ENCODE measurements at regions not wholly inside any gene's neighbourhood (a gene's known extent, or its start where the extent isn't known, plus 50 kb on each side); places are given as distances from the start of the nearest gene placed in this dataset.

- no CpG with 5 or more reads among the region's 2 CpGs for WGBS (ENCODE audit: insufficient coverage)
- Histone ChIP-seq H3K4me1 (ENCODE audit: control extremely low read depth in 1 of 4, control insufficient read depth in 4 of 4, insufficient read depth in 4 of 4, low read length in 3 of 4) (no peaks in the 10 kb centered on the region), H3K9me3 (ENCODE audit: control extremely low read depth in 1 of 5, control insufficient read depth in 4 of 5, insufficient read depth in 2 of 5, low read depth in 1 of 5, low read length in 4 of 5) (peaks cover 2 to 12% (median 3%) of the 10 kb centered on the region in 5 experiments), H3K27me3 (replicated peaks in 2 of 5; ENCODE audit: control insufficient read depth in 4 of 5, insufficient read depth in 5 of 5, low read length in 4 of 5) (no peaks in the 10 kb centered on the region), H3K36me3 (ENCODE audit: control insufficient read depth in 4 of 4, insufficient read depth in 4 of 4, low read length in 3 of 4) (no peaks in the 10 kb centered on the region), H3K27ac (ENCODE audit: insufficient read depth in 1 of 2, low read depth in 1 of 2, low read length in 2 of 2, poor library complexity in 1 of 2, severe bottlenecking in 2 of 2) (no peak overlapping the region), H3K4me3 (ENCODE audit: control insufficient read depth in 1 of 7, extremely low read depth in 1 of 7, insufficient read depth in 4 of 7, low read depth in 2 of 7, low read length in 6 of 7) (no peak overlapping the region)
- ChIA-PET POLR2A (no interaction called here), CTCF (no interaction called here)
- DNase-seq: no peak
Observed at GRCh38 chr2:32887125-32887524, 59.6 kb upstream of the LTBP1 start.

DNA sequence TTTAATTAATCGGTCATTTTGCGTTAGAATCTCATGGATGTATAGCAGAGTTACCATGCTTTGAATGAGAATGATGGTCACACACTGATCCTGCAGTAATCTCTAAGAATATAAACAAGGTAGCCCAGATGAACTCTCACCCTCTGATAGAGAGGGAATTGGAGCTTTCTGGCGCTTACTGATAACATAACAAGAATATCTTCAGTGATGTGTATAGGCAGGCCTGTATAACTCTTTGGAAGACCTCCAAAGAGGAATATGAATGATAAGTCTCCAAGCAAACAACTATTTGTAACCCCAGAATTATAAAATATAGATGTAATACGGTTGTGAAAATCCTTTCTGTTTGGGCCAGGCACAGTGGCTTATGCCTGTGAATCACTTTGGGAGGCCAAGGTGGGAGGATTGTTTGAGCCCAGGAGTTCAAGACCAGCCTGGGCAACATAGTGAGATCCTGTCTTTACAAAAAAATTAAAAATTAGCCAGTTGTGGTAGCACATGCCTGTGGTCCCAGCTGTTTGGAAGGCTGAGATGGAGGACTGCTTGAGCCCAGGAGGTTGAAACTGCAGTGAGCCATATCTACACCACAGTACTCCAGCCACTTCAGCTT, 52.5 kb upstream of the LTBP1 start:
- no peak for DNase-seq
- Histone ChIP-seq H3K9me3 (ENCODE audit: control extremely low read depth in 1 of 5, control insufficient read depth in 4 of 5, insufficient read depth in 2 of 5, low read depth in 1 of 5, low read length in 4 of 5) (peaks cover 0 to 3% (median 0%) of the 10 kb centered on the region in 5 experiments), H3K27me3 (replicated peaks in 2 of 5; ENCODE audit: control insufficient read depth in 4 of 5, insufficient read depth in 5 of 5, low read length in 4 of 5) (no peaks in the 10 kb centered on the region), H3K4me3 (ENCODE audit: control insufficient read depth in 1 of 7, extremely low read depth in 1 of 7, insufficient read depth in 4 of 7, low read depth in 2 of 7, low read length in 6 of 7) (no peak overlapping the region), H3K4me1 (ENCODE audit: control extremely low read depth in 1 of 4, control insufficient read depth in 4 of 4, insufficient read depth in 4 of 4, low read length in 3 of 4) (no peaks in the 10 kb centered on the region), H3K27ac (ENCODE audit: insufficient read depth in 1 of 2, low read depth in 1 of 2, low read length in 2 of 2, poor library complexity in 1 of 2, severe bottlenecking in 2 of 2) (no peak overlapping the region), H3K36me3 (ENCODE audit: control insufficient read depth in 4 of 4, insufficient read depth in 4 of 4, low read length in 3 of 4) (no peaks in the 10 kb centered on the region)
- CTCF ChIA-PET: no interaction called here
- WGBS (ENCODE audit: insufficient coverage): 100% methylated on average over 2 of the region's 4 CpGs
- POLR2A ChIA-PET: no interaction called here

GRCh38 chr2:32895424-32895823, 51.3 kb upstream of the LTBP1 start:
- peaks cover 0 to 3% (median 0%) of the 10 kb centered on the region in 5 experiments for H3K9me3 ChIP-seq (ENCODE audit: control extremely low read depth in 1 of 5, control insufficient read depth in 4 of 5, insufficient read depth in 2 of 5, low read depth in 1 of 5, low read length in 4 of 5)
- POLR2A ChIA-PET: no interaction called here
- no CpG with 5 or more reads among the region's 1 CpG for WGBS (ENCODE audit: insufficient coverage)
- no peaks in the 10 kb centered on the region for H3K4me1 ChIP-seq (ENCODE audit: control extremely low read depth in 1 of 4, control insufficient read depth in 4 of 4, insufficient read depth in 4 of 4, low read length in 3 of 4)
- CTCF ChIA-PET: no interaction called here
- DNase-seq: no peak
- H3K27ac ChIP-seq (ENCODE audit: insufficient read depth in 1 of 2, low read depth in 1 of 2, low read length in 2 of 2, poor library complexity in 1 of 2, severe bottlenecking in 2 of 2): no peak overlapping the region
- H3K36me3 ChIP-seq (ENCODE audit: control insufficient read depth in 4 of 4, insufficient read depth in 4 of 4, low read length in 3 of 4): no peaks in the 10 kb centered on the region
- H3K4me3 ChIP-seq (ENCODE audit: control insufficient read depth in 1 of 7, extremely low read depth in 1 of 7, insufficient read depth in 4 of 7, low read depth in 2 of 7, low read length in 6 of 7): no peak overlapping the region
- no peaks in the 10 kb centered on the region for H3K27me3 ChIP-seq (replicated peaks in 2 of 5; ENCODE audit: control insufficient read depth in 4 of 5, insufficient read depth in 5 of 5, low read length in 4 of 5)
